Putamen (tissue), 1 donor: ENCODE measurements at regions not wholly inside any gene's neighbourhood (a gene's known extent, or its start where the extent isn't known, plus 50 kb on each side); places are given as distances from the start of the nearest gene placed in this dataset.
"Not testable (repeated sequence)": the region's sequence is repeated elsewhere in the genome, so short reads cannot be mapped to it uniquely, and the experiment has no call there.

ENCODE experiments used
- DNase-seq: peaks from one replicate; pipeline ENCODE4 v3.0.0-alpha.2; 2016; ENCODE audit warnings: low spot score

GRCh38 chr12:88703790-88704189 is 123.5 kb upstream of the KITLG start:
- no peak for DNase-seq

GRCh38 chr12:88698471-88698870 is 118.2 kb upstream of the KITLG start:
- DNase-seq, result no peak

GRCh38 chr12:88693837-88694445 is 113.7 kb upstream of the KITLG start:
- no peak for DNase-seq

DNA sequence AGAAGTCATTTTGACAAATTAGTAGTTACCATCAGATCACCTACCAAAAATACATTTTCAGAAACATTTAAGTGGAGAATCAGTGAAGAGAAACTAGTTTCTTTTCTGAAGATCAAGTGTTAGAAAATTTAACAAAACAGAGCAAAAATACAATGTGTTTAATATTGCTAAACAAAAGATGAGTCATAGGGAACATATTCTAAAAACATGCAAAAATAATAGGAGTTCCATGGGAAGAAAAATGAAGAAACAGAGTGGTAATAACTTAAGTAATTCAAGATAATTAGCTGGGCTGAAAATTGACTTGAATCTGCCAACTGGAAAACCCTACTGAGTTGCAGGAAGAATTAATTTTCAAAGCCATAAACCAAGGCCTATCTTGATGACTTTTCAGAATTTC is 111.5 kb upstream of the KITLG start:
- no peak for DNase-seq

GRCh38 chr12:88684610-88685009 is 104.3 kb upstream of the KITLG start:
- no peak for DNase-seq

GRCh38 chr12:88684170-88684569 is 103.9 kb upstream of the KITLG start:
- no peak for DNase-seq

DNA sequence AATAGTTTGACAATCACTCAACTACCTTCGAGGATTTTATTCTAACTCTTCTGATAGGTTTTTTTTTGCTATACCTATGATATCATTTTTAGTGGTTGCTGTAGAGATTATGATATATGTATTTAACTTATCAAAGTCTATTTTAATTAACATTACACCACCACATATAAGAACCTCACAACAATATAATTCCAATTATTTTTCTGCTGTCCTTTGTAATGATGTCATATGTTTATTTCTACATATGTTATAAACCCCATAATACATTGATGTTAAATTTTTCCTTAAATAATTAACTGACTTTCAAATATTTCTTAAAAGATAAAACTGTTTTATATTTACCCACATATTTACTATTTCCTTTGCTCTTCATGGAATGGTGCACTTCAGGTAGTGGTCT is 103.4 kb upstream of the KITLG start:
- no peak for DNase-seq

DNA sequence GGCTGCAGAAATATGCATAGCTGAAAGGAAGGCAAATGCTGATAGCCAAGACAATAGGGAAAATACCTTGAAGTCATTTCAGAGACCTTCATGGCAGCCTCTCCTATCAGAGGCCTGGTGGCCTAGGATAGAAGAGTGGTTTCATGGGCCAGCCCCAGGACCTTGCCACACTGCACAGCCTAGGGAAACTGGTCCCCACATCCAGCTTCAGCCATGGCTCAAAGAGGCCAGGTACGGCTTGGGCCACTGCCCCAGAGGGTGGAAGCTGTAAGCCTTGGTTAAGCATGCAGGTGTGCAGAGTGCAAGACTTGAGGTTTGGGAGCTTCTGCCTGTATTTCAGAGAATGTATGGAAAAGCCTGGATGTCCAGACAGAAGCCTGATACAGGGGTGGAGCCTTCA is 101.0 kb upstream of the KITLG start:
- no peak for DNase-seq

- DNase-seq, result no peak
Observed at GRCh38 chr12:88677464-88677863, 97.2 kb upstream of the KITLG start.

DNA sequence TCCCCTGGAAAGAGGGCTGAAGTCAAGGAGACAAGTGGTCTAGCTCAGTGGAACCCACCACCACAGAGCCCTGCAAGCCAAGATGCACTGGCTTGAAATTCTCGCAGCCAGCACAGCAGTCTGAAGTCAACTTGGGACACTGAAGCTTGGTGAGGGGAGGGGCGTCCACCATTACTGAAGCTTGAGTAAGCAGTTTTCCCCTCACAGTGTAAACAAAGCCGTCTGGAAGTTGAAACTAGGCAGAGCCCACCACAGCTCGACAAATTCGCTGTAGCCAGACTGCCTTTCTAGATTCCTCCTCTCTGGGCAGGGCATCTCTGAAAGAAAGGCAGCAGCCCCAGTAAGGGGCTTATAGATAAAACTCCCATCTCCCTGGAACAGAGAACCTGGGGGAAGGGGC is 87.3 kb upstream of the KITLG start:
- not testable (repeated sequence) for DNase-seq

GRCh38 chr12:88665071-88665470 is 84.8 kb upstream of the KITLG start:
- no peak for DNase-seq

DNA sequence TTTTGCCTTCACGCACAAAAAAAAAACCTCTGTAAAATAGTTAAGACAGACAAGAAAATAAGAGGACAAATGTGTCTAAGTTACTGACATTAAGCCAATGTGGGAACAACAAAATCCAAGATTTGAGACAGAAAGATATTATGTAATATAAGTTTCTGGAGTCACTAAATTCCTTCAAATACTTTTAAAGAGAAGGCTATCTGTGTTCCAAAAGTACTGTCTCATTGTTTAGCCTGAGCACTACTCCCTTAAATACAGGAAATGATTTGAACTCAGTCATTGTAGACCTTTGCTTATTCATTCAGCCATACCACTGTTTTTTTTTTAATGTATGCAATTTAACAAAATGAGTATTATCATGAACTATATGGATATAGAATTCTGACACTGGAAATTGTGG is 82.7 kb upstream of the KITLG start:
- no peak for DNase-seq

GRCh38 chr12:88662093-88662492 is 81.8 kb upstream of the KITLG start:
- DNase-seq, result no peak

GRCh38 chr12:88658009-88658408 is 77.7 kb upstream of the KITLG start:
- no peak for DNase-seq

- no peak for DNase-seq
Observed at GRCh38 chr12:88650715-88651114, 70.4 kb upstream of the KITLG start.

DNA sequence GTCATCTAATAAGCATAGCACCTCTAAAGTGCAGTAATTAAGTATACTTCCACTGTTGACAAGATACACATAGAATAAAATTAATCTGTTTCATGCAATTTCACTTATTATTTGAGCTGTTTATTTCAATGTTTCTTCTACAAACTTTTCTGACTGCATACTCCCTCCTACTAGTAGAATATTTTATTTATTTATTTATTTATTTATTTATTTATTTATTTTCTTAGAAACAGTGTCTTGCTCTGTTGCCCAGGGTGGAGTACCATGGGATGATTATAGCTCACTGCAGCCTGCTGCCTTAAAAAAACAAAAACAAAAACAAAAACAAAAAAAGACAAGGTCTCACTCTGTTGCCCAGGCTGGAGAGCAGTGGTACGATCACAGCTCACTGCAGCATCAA is 68.4 kb upstream of the KITLG start:
- no peak for DNase-seq

- DNase-seq, result no peak
Observed at GRCh38 chr12:88646824-88647223, 66.6 kb upstream of the KITLG start.

DNA sequence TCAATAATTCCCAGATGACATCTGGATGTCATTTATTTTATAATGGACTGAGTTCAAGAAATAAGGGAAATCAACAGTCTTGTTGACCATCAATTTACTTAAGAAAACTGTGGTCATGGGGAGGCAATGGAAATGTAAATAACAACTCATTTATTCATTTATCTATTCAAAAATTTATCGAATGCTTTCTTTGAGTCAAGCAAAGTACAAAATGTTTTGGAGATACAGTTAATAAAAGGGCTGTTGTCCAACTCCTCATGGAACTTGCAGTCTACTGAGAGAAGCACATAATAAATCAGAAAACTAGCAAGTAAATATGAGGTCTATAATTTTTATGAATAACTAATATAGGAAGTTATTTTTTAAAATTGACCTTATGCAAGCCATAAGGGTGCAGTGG is 65.5 kb upstream of the KITLG start:
- DNase-seq, result no peak

DNA sequence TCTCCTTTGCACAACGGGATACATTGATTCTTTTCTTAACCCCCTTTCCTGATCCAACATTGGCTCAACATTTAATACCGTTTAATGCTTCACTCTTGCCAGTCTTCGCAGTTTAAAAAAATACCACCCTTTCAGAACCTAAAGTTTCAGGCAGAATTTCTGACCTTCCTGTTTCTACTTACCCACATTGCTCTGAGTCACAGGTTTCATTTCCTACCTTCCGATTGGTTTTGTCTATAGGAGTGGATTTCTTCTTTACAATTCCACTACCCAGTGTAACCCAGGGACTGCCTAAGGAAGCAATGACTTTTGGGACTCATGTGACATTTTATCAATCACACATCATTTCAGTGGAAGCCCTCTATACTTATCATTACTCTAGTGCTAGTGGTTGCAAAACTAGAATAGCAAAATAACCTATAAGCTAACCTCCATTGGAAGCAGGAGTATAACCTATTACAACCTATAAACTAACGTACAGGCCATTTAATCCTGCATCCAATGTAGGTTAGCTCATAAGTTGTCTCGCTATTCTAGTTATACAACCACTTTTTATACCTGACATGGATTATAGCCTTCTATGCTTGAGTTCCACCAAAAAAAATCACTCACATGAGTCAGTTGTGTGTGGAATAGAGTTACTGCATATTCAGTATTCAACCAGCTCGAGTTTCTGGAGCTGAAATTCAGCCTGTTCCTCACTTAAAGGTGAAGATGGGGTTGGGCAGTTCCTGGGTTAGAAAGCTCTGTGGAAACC is 64.9 kb upstream of the KITLG start:
- no peak for DNase-seq

DNA sequence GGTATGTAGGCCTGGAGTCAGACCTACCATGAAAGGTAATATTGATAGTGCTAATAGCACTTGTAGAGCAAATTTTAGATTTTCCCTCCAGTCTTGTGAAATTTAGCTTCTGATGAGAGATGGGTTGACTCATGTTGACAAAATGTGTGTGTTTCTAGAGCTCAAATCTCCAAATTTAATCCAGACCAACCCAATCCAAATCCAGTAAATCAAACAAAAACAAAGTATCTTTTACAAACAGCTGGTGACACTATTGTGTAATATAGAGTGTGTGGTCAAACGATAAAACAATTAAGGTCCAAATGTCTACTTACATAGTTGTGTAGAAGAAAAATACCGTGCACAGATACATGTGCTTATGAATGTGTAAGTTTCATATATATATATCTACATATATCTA is 63.4 kb upstream of the KITLG start:
- no peak for DNase-seq

GRCh38 chr12:88642675-88643431 is 62.6 kb upstream of the KITLG start:
- DNase-seq, result no peak

DNA sequence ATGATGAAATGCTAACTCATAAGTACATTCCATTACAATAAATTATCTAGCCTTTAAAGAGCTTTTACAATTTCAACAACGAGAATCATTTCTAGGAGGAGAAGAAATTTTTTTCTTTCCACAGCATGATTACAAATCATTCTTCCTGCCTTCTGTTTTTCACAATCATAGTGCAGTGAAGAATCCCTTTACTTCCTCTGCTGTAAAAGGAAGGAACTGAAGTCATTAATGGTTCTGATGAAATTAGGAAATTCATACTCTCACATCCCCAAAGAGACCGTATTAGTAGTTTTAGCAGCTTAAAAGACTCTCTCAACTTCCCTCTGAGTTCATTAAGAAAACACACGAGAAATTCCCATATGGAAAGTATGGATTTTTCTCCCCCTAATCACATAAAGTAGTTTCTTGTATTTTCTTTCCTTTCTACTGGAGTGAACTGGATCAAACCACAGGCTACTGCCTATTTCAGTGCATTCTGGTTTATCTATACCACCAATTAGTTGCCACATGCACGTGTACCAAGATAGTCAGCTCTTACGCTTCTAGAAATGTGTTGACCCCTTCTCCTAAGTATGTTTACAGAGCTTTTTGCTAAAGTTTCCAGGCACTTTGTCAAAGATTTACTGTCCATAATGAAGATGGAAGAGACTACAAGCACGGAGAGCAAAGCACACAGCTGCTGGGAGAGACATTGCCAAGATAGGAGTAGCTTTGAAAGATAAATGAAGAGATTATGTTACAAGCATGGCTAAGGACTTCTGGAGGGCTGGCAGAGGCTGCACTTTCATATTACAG is 58.9 kb upstream of the KITLG start:
- DNase-seq, result no peak
